Lower leg skin (tissue), 4 donors: ENCODE measurements at regions not wholly inside any gene's neighbourhood (a gene's known extent, or its start where the extent isn't known, plus 50 kb on each side); places are given as distances from the start of the nearest gene placed in this dataset.
"Not testable (repeated sequence)": the region's sequence is repeated elsewhere in the genome, so short reads cannot be mapped to it uniquely, and the experiment has no call there.

Source experiments
- DNase-seq, 2 donors: peaks; one replicate each; pipeline ENCODE4 v3.0.0-alpha.2; 2019; ENCODE audit warnings: low spot score in 2 of 2
- H3K4me3 ChIP-seq: fragments of 200-600 bp; sonication (generic); 2 replicates; pipeline ENCODE4 v1.5.1; 2017; ENCODE audit warnings: mild to moderate bottlenecking, low read depth; ENCODE audit not compliant: poor library complexity, severe bottlenecking
- POLR2A ChIP-seq, 2 donors: fragments of 450-650 bp; IDR thresholded peaks; one replicate each; pipeline ENCODE4 v1.6.1; 2016 to 2017; ENCODE audit warnings: antibody characterized with exemption in 2 of 2, mild to moderate bottlenecking in 1 of 2, moderate library complexity in 1 of 2
- WGBS, 2 donors: methylation state at CpG; one replicate each; pipeline ENCODE4 v1.1.5; 2018; 5-methylcytosine and 5-hydroxymethylcytosine counted together
- intact Hi-C: fragments of 100-400 bp; cut with DNase I; formaldehyde crosslinking; loops from one replicate; pipeline ENCODE4 v1.15.0; 2023; ENCODE audit warnings: low total_unique reads
- TF ChIP-seq, protein P1 (sequence below), 3 donors: fragments of 450-650 bp; IDR thresholded peaks; one replicate each; pipeline ENCODE4 v1.5.1; 2016; ENCODE audit warnings: antibody characterized with exemption in 3 of 3, mild to moderate bottlenecking in 3 of 3, moderate library complexity in 2 of 3

GRCh38 chr22:12613199-12613598 is 2914.8 kb upstream of the OR11H1 start:
- 61 to 76% methylated on average over 3 of the region's 3 CpGs for WGBS, 2 donors
- no peak for DNase-seq
- H3K4me3 ChIP-seq: no peak overlapping the region
- intact Hi-C loops: no loop called here
- TF ChIP-seq, protein P1, sequence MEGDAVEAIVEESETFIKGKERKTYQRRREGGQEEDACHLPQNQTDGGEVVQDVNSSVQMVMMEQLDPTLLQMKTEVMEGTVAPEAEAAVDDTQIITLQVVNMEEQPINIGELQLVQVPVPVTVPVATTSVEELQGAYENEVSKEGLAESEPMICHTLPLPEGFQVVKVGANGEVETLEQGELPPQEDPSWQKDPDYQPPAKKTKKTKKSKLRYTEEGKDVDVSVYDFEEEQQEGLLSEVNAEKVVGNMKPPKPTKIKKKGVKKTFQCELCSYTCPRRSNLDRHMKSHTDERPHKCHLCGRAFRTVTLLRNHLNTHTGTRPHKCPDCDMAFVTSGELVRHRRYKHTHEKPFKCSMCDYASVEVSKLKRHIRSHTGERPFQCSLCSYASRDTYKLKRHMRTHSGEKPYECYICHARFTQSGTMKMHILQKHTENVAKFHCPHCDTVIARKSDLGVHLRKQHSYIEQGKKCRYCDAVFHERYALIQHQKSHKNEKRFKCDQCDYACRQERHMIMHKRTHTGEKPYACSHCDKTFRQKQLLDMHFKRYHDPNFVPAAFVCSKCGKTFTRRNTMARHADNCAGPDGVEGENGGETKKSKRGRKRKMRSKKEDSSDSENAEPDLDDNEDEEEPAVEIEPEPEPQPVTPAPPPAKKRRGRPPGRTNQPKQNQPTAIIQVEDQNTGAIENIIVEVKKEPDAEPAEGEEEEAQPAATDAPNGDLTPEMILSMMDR (IDR thresholded peaks at IDR 0.05): no peak
- TF ChIP-seq POLR2A (IDR thresholded peaks at IDR 0.05): no peak

- H3K4me3 ChIP-seq, DNase-seq, intact Hi-C loops: not testable (repeated sequence)
- 38 to 40% methylated on average over 4 of the region's 4 CpGs for WGBS, 2 donors
Observed at GRCh38 chr22:12613907-12614306, 2914.1 kb upstream of the OR11H1 start.

DNA sequence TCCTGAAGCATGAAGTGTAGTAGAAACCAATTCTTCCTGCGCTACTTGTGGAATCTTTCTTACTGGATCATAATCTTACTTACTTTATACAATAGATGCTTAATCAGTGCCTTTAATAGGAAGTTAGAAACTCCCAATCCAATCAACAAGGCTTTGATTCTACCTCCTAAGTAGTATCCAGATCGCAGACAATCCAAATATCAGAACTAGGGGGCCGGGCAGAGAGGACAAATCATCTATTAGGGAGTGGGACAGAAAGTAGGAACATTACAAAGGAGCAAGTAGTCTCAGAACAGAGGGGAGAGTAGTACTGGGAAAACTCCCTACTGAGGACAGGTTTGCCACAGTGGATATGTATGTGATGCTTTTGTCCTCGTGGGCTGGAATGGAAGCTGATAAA is 2901.1 kb upstream of the OR11H1 start:
- intact Hi-C loops, DNase-seq, H3K4me3 ChIP-seq: not testable (repeated sequence)
- 58 to 59% methylated on average over 4 of the region's 4 CpGs for WGBS, 2 donors

DNA sequence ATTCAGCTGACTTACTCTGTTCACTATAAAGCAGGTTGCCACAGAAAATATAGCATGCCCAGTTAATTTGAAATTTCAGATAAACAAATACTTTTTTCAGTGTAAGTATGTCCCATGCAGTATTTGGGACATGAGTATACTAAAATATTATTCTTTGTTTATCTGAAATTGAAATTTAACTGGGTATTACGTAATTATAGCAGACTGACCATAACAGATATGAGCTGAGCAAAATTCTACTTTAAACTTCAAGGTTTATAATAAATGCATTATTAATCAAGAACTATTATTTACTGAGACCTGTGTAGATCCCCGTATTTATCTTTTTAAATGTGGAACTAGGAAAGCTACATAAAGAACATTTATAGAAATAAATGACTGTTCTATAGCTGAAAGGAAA is 2898.2 kb upstream of the OR11H1 start:
- WGBS, 2 donors: 42 to 50% methylated on average over 2 of the region's 2 CpGs
- intact Hi-C loops, DNase-seq, H3K4me3 ChIP-seq: not testable (repeated sequence)

- H3K4me3 ChIP-seq, intact Hi-C loops, DNase-seq: not testable (repeated sequence)
- WGBS, 2 donors: 32 to 39% methylated on average over 3 of the region's 3 CpGs
Observed at GRCh38 chr22:12630965-12631364, 2897.0 kb upstream of the OR11H1 start.

DNA sequence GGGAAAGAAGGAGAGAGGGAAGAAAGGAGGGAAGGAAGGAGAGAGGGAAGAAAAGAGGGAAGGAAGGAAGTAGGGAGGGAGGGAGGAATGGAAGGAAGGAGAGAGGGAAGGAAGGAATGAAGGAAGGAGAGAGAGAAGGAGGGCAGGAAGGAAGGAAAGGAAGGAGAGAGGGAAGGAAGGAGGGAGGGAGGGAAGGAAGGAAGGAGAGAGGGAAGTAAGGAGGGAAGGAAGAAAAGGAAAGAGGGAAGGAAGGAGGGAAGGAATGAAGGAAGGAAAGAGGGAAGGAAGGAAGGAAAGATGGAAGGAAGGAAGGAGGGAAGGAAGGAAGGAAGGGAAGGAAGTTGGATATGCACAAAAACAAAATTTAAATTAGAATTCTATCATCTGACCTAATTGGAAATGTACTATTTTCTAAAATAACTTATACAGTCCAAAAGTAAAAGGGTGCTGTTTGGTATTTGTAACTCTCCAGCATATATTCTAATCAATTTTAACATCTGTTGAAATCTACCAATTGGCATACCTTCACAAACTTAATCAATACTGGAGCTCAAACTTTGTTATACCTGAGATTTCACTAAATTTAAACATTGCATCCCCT is 2890.3 kb upstream of the OR11H1 start:
- H3K4me3 ChIP-seq, DNase-seq, intact Hi-C loops: not testable (repeated sequence)

DNA sequence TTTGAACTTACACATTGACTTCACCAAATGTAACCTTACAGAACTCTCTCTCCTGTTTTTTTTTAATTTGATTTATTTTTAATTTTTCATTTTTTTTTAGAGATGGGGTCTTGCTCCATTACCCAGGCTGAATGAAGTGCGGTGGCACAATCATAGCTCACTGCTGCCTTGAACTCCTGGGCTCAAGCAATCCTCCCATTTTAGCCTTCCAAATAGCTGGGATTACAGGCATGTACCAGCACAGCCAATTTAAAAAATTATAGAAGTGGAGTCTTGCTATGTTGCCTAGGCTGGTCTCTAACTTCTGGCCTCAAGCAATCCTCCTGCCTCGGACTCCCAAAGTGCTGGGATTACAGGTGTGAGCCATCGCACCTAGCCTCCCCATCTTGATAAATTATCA is 2889.7 kb upstream of the OR11H1 start:
- intact Hi-C loops, DNase-seq, H3K4me3 ChIP-seq: not testable (repeated sequence)
- 74 to 84% methylated on average over 3 of the region's 3 CpGs for WGBS, 2 donors
